Breast epithelium (tissue), 3 donors: ENCODE measurements at regions not wholly inside any gene's neighbourhood (a gene's known extent, or its start where the extent isn't known, plus 50 kb on each side); places are given as distances from the start of the nearest gene placed in this dataset.

Experiments used
- CTCF ChIP-seq, 3 donors: fragments of 450-650 bp; IDR thresholded peaks; one replicate each; pipeline ENCODE4 v1.5.1; 2016 to 2017; ENCODE audit warnings: antibody characterized with exemption in 3 of 3, mild to moderate bottlenecking in 3 of 3, moderate library complexity in 3 of 3
- POLR2A ChIP-seq: fragments of 450-650 bp; IDR thresholded peaks from one replicate; pipeline ENCODE4 v1.6.1; 2016; ENCODE audit warnings: antibody characterized with exemption, mild to moderate bottlenecking, moderate library complexity
- POLR2AphosphoS5 ChIP-seq, 3 donors: sonication (generic); formaldehyde crosslinking; IDR thresholded peaks; one replicate each; pipeline ENCODE4 v1.6.1; 2017; ENCODE audit warnings: antibody characterized with exemption in 3 of 3

GRCh38 chr6:14187406-14187805 lies 69.8 kb downstream of the CD83 start:
- TF ChIP-seq CTCF (IDR thresholded peaks at IDR 0.05) (no peak), POLR2A (no peak), POLR2AphosphoS5 (IDR thresholded peaks at IDR 0.05) (no peak)
